HepG2 (cell line): ENCODE measurements at regions not wholly inside any gene's neighbourhood (a gene's known extent, or its start where the extent isn't known, plus 50 kb on each side); places are given as distances from the start of the nearest gene placed in this dataset.

ENCODE experiments used
- ATAC-seq: fragments of 200-7000 bp; cut with Tn5 transposase; 3 replicates; pipeline ENCODE4 v1.9.1; 2020; ENCODE audit warnings: mild to moderate bottlenecking, moderate library complexity
- BruUV-seq: library from RNA; stranded (reverse); fragments of 400-500 nt; replicated peaks from 2 replicates; lab custom pipeline; 2021; lab: Mats Ljungman, UMichigan
- CTCF ChIA-PET: fragments of 300-600 bp; formaldehyde crosslinking; extraction: SDS; loops from one replicate; lab custom pipeline; 2021; ENCODE audit warnings: low total read pairs, inconsistent platforms, low intra/inter-chr PET ratio; lab: Yijun Ruan, JAX
- POLR2A ChIA-PET: fragments of 350-600 bp; sonication (Branson Sonifier 250); formaldehyde crosslinking; loops from one replicate; lab custom pipeline; 2020; ENCODE audit warnings: antibody characterized with exemption, inconsistent platforms; lab: Yijun Ruan, JAX
- DNase-seq: peaks from one replicate; pipeline ENCODE4 v3.0.0-alpha.2; 2015; ENCODE audit warnings: low spot score
- FAIRE-seq: peaks from 3 replicates; lab custom pipeline; 2011; peaks lifted over from hg19 to GRCh38; lab: Jason Lieb, UNC
- H2AFZ ChIP-seq: one replicate; pipeline ENCODE4 v1.6.1; 2011; ENCODE audit warnings: low read length, inconsistent platforms
- H3K27ac ChIP-seq: fragments of 300-600 bp; 3 replicates; pipeline ENCODE4 v1.8.0; 2011; ENCODE audit warnings: mixed run types, mild to moderate bottlenecking, mixed read lengths, low read length, inconsistent platforms; ENCODE audit not compliant: insufficient read depth; ENCODE audit errors: extremely low read length
- H3K27me3 ChIP-seq, 2 experiments: fragments of 200-600 bp in 1 of 2; 2 replicates in 1 of 2; 3 replicates in 1 of 2; pipeline versions ENCODE4 v1.6.0 to v1.8.0; 2011; ENCODE audit warnings: low read length in 2 of 2, mild to moderate bottlenecking in 2 of 2, moderate library complexity in 2 of 2, inconsistent platforms in 1 of 2; ENCODE audit not compliant: insufficient read depth in 2 of 2, control insufficient read depth in 1 of 2
- H3K36me3 ChIP-seq, 2 experiments: fragments of 200-600 bp in 1 of 2; replicated peaks in 1 of 2; 2 replicates in 1 of 2; 3 replicates in 1 of 2; pipeline versions ENCODE4 v1.5.1 to v1.8.0; 2011; ENCODE audit warnings: low read length in 2 of 2, inconsistent platforms in 1 of 2; ENCODE audit not compliant: insufficient read depth in 2 of 2, control insufficient read depth in 1 of 2
- H3K4me1 ChIP-seq: 2 replicates; pipeline ENCODE4 v1.5.1; 2012; ENCODE audit warnings: low read length, inconsistent platforms; ENCODE audit not compliant: insufficient read depth
- H3K4me2 ChIP-seq: 2 replicates; pipeline ENCODE4 v1.6.0; 2011; ENCODE audit warnings: low read depth, low read length, inconsistent platforms
- H3K4me3 ChIP-seq, 3 experiments: fragments of 200-600 bp in 1 of 3; sonication (generic), shearing (Covaris generic) in 1 of 3; replicated peaks in 1 of 3; 2 replicates each; pipeline ENCODE4 v1.5.1; 2011 to 2016; ENCODE audit warnings: low read length in 3 of 3, inconsistent platforms in 2 of 3, low read depth in 2 of 3, mild to moderate bottlenecking in 2 of 3, control low read depth in 1 of 3, mixed read lengths in 1 of 3; ENCODE audit not compliant: insufficient read depth in 1 of 3
- H3K79me2 ChIP-seq: one replicate; pipeline ENCODE4 v1.6.1; 2011; ENCODE audit warnings: low read length, inconsistent platforms; ENCODE audit not compliant: insufficient read depth
- H3K9ac ChIP-seq: 2 replicates; pipeline ENCODE4 v1.6.0; 2011; ENCODE audit warnings: mild to moderate bottlenecking, low read depth, low read length, inconsistent platforms; ENCODE audit not compliant: insufficient read depth
- H3K9me3 ChIP-seq: 2 replicates; pipeline ENCODE4 v1.5.1; 2012; ENCODE audit warnings: mild to moderate bottlenecking, low read length
- H4K20me1 ChIP-seq: 2 replicates; pipeline ENCODE4 v1.6.0; 2011; ENCODE audit warnings: inconsistent platforms, mild to moderate bottlenecking, low read length, moderate library complexity; ENCODE audit not compliant: insufficient read depth
- JUND ChIP-seq: sonication (generic); formaldehyde crosslinking; IDR thresholded peaks from 2 replicates; pipeline ENCODE4 v1.8.0; 2022; ENCODE audit warnings: mild to moderate bottlenecking, missing genetic modification reagents
- MEIS1 ChIP-seq: sonication (generic); formaldehyde crosslinking; IDR thresholded peaks from 2 replicates; pipeline ENCODE4 v1.9.0; 2021; ENCODE audit warnings: mild to moderate bottlenecking, missing genetic modification reagents, moderate library complexity, borderline replicate concordance
- NBN ChIP-seq: fragments of 450-650 bp; conservative IDR thresholded peaks from 2 replicates; pipeline ENCODE4 v1.6.1; 2017
- NKX3-1 ChIP-seq: sonication (generic); formaldehyde crosslinking; IDR thresholded peaks from 2 replicates; pipeline ENCODE4 v1.5.0; 2020; ENCODE audit warnings: missing genetic modification reagents
- PRMT3 ChIP-seq: sonication (generic); formaldehyde crosslinking; IDR thresholded peaks from 2 replicates; pipeline ENCODE4 v1.8.1; 2022; ENCODE audit warnings: low read depth, mild to moderate bottlenecking, moderate library complexity, missing genetic modification reagents, borderline replicate concordance
- RFXANK ChIP-seq: IDR thresholded peaks from 2 replicates; pipeline ENCODE4 v1.6.1; 2016
- TBX2 ChIP-seq: sonication (generic); formaldehyde crosslinking; IDR thresholded peaks from 2 replicates; pipeline ENCODE4 v1.5.0; 2020; ENCODE audit warnings: missing genetic modification reagents, mild to moderate bottlenecking, borderline replicate concordance
- ZNF121 ChIP-seq: sonication (generic); formaldehyde crosslinking; IDR thresholded peaks from 2 replicates; pipeline ENCODE4 v1.5.0; 2020; ENCODE audit warnings: mild to moderate bottlenecking, missing genetic modification reagents
- ZNF20 ChIP-seq: sonication (generic); formaldehyde crosslinking; IDR thresholded peaks from 2 replicates; pipeline ENCODE4 v1.4.0; 2020; ENCODE audit warnings: mild to moderate bottlenecking, moderate library complexity, missing genetic modification reagents
- ZNF33B ChIP-seq: sonication (generic); formaldehyde crosslinking; IDR thresholded peaks from 2 replicates; pipeline ENCODE4 v1.5.1; 2020; ENCODE audit warnings: mild to moderate bottlenecking, missing genetic modification reagents
- ZNF546 ChIP-seq: sonication (generic); formaldehyde crosslinking; conservative IDR thresholded peaks from 2 replicates; pipeline ENCODE4 v1.8.1; 2023; ENCODE audit warnings: mild to moderate bottlenecking, missing genetic modification reagents
- ZNF552 ChIP-seq: sonication (generic); formaldehyde crosslinking; IDR thresholded peaks from 2 replicates; pipeline ENCODE4 v1.9.0; 2022; ENCODE audit warnings: missing genetic modification reagents, mild to moderate bottlenecking, borderline replicate concordance
- ZNF660 ChIP-seq: sonication (generic); formaldehyde crosslinking; IDR thresholded peaks from 2 replicates; pipeline ENCODE4 v1.5.1; 2020; ENCODE audit warnings: mild to moderate bottlenecking, low read depth, missing genetic modification reagents, borderline replicate concordance
- ZNF879 ChIP-seq: sonication (generic); formaldehyde crosslinking; IDR thresholded peaks from 2 replicates; pipeline ENCODE4 v1.8.1; 2023; ENCODE audit warnings: missing genetic modification reagents
- WGBS: methylation state at CpG from one replicate; pipeline ENCODE4 v1.1.6; 2017; ENCODE audit warnings: low lambda C conversion rate; 5-methylcytosine and 5-hydroxymethylcytosine counted together
- in situ Hi-C: cut with HindIII; loops from 2 replicates; pipeline ENCODE4 v1.10.0; 2017; ENCODE audit warnings: low pct_unique_long_range_greater_than_20kb; ENCODE audit not compliant: extremely low pct_ligation_motif_present
- intact Hi-C: fragments of 100-400 bp; cut with micrococcal nuclease; formaldehyde crosslinking; loops from one replicate; pipeline ENCODE4 v1.10.0; 2022; ENCODE audit not compliant: unreplicated experiment
- TF ChIP-seq, protein P1 (sequence below): sonication (generic); formaldehyde crosslinking; IDR thresholded peaks from 2 replicates; pipeline ENCODE4 v1.8.1; 2022; ENCODE audit warnings: low read depth, mild to moderate bottlenecking, missing genetic modification reagents
- TF ChIP-seq, protein P2 (sequence below): sonication (generic); formaldehyde crosslinking; IDR thresholded peaks from 2 replicates; pipeline ENCODE4 v1.4.0; 2020; ENCODE audit warnings: missing genetic modification reagents, mild to moderate bottlenecking, borderline replicate concordance
- TF ChIP-seq, protein P3 (sequence below): sonication (generic); formaldehyde crosslinking; conservative IDR thresholded peaks from 2 replicates; pipeline ENCODE4 v1.8.1; 2023; ENCODE audit warnings: missing genetic modification reagents

DNA sequence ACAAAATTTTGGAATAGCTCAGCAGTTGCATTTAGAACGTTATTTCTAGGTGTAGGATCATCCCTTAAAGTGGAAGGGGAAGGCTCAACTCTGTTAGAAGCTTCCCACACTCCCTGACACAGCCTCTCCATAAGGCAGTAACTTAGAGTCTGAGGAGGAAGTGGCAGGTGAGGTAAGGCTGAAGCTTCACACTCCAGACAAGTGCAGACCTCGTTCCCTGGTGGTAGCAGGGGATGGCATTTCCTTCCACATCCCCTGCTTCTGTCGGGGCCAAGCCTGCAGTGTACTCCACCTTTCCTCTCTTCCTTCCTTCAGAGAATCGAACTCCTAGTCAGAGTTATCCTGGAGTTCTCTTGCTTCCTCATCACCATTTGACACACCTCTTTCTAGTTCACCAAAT lies 224.7 kb downstream of the CYRIA start:
- no peak for ATAC-seq
- H3K4me3 ChIP-seq, result no peak overlapping the region
- BruUV-seq, result no TSS peak
- H3K9ac ChIP-seq, result no peak overlapping the region
- no peak overlapping the region for H3K27ac ChIP-seq
- DNase-seq, result no peak
- no peaks in the 10 kb centered on the region for H3K36me3 ChIP-seq
- no peak overlapping the region for H3K4me2 ChIP-seq
- H3K9me3 ChIP-seq, result no peaks in the 10 kb centered on the region
- intact Hi-C loops (no loop called here), in situ Hi-C loops (no loop called here)
- ChIA-PET POLR2A (no interaction called here), CTCF (no interaction called here)
- WGBS, result 31% methylated on average over 4 of the region's 4 CpGs
- no peaks in the 10 kb centered on the region; a peak in 1 of 5 replicates for H3K27me3 ChIP-seq
- H4K20me1 ChIP-seq, result no peaks in the 10 kb centered on the region
- no peak overlapping the region for H2AFZ ChIP-seq
- FAIRE-seq, result no peak
- H3K79me2 ChIP-seq, result no peaks in the 10 kb centered on the region
- no peaks in the 10 kb centered on the region for H3K4me1 ChIP-seq
- no peak for TF ChIP-seq MEIS1 (CRISPR knock-in tag)
- TF ChIP-seq NKX3-1 (CRISPR knock-in tag), result no peak
- TF ChIP-seq, protein P1, sequence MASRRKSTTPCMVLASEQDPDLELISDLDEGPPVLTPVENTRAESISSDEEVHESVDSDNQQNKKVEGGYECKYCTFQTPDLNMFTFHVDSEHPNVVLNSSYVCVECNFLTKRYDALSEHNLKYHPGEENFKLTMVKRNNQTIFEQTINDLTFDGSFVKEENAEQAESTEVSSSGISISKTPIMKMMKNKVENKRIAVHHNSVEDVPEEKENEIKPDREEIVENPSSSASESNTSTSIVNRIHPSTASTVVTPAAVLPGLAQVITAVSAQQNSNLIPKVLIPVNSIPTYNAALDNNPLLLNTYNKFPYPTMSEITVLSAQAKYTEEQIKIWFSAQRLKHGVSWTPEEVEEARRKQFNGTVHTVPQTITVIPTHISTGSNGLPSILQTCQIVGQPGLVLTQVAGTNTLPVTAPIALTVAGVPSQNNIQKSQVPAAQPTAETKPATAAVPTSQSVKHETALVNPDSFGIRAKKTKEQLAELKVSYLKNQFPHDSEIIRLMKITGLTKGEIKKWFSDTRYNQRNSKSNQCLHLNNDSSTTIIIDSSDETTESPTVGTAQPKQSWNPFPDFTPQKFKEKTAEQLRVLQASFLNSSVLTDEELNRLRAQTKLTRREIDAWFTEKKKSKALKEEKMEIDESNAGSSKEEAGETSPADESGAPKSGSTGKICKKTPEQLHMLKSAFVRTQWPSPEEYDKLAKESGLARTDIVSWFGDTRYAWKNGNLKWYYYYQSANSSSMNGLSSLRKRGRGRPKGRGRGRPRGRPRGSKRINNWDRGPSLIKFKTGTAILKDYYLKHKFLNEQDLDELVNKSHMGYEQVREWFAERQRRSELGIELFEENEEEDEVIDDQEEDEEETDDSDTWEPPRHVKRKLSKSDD (CRISPR knock-in tag), result no peak
- TF ChIP-seq ZNF879 (CRISPR knock-in tag), result no peak
- no peak for TF ChIP-seq ZNF33B (CRISPR knock-in tag)
- no peak for TF ChIP-seq ZNF20 (CRISPR knock-in tag)
- TF ChIP-seq, protein P2, sequence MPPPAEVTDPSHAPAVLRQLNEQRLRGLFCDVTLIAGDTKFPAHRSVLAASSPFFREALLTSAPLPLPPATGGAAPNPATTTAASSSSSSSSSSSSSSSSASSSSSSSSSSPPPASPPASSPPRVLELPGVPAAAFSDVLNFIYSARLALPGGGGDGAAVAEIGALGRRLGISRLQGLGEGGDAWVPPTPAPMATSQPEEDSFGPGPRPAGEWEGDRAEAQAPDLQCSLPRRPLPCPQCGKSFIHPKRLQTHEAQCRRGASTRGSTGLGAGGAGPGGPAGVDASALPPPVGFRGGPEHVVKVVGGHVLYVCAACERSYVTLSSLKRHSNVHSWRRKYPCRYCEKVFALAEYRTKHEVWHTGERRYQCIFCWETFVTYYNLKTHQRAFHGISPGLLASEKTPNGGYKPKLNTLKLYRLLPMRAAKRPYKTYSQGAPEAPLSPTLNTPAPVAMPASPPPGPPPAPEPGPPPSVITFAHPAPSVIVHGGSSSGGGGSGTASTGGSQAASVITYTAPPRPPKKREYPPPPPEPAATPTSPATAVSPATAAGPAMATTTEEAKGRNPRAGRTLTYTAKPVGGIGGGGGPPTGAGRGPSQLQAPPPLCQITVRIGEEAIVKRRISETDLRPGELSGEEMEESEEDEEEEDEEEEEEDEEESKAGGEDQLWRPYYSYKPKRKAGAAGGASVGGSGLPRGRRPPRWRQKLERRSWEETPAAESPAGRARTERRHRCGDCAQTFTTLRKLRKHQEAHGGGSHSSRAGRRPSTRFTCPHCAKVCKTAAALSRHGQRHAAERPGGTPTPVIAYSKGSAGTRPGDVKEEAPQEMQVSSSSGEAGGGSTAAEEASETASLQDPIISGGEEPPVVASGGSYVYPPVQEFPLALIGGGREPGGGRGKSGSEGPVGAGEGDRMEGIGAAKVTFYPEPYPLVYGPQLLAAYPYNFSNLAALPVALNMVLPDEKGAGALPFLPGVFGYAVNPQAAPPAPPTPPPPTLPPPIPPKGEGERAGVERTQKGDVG (CRISPR knock-in tag), result no peak
- TF ChIP-seq RFXANK, result no peak
- TF ChIP-seq TBX2 (CRISPR knock-in tag), result no peak
- TF ChIP-seq ZNF546 (CRISPR knock-in tag), result no peak
- TF ChIP-seq JUND (CRISPR knock-in tag), result no peak
- TF ChIP-seq, protein P3, sequence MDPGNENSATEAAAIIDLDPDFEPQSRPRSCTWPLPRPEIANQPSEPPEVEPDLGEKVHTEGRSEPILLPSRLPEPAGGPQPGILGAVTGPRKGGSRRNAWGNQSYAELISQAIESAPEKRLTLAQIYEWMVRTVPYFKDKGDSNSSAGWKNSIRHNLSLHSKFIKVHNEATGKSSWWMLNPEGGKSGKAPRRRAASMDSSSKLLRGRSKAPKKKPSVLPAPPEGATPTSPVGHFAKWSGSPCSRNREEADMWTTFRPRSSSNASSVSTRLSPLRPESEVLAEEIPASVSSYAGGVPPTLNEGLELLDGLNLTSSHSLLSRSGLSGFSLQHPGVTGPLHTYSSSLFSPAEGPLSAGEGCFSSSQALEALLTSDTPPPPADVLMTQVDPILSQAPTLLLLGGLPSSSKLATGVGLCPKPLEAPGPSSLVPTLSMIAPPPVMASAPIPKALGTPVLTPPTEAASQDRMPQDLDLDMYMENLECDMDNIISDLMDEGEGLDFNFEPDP (CRISPR knock-in tag), result no peak
- TF ChIP-seq ZNF660 (CRISPR knock-in tag), result no peak
- no peak for TF ChIP-seq ZNF121 (CRISPR knock-in tag)
- TF ChIP-seq ZNF552 (CRISPR knock-in tag), result no peak
- TF ChIP-seq PRMT3 (CRISPR knock-in tag), result no peak
- no peak for TF ChIP-seq NBN
- TF ChIP-seq, all 625 proteins: peak for 0
